Neural cell (in vitro differentiated cells): ENCODE measurements at regions not wholly inside any gene's neighbourhood (a gene's known extent, or its start where the extent isn't known, plus 50 kb on each side); places are given as distances from the start of the nearest gene placed in this dataset.

Experiments
- H2AFZ ChIP-seq: fragments of 200-600, 300-800 bp; sonication (generic), shearing (Covaris generic); 2 replicates; pipeline ENCODE4 v1.6.0; 2014; ENCODE audit warnings: low read depth, mild to moderate bottlenecking, antibody characterized with exemption, low read length, moderate library complexity
- H3F3A ChIP-seq: fragments of 200-600 bp; shearing (Covaris generic); 2 replicates; pipeline ENCODE4 v1.6.1; 2016; ENCODE audit warnings: mild to moderate bottlenecking, moderate library complexity, mixed read lengths, antibody characterized with exemption, low read length; ENCODE audit not compliant: insufficient read depth, poor library complexity, severe bottlenecking
- H3K27ac ChIP-seq: fragments of 200-600, 300-800 bp; sonication (generic), shearing (Covaris generic); 2 replicates; pipeline ENCODE4 v1.5.1; 2014; ENCODE audit warnings: mild to moderate bottlenecking, low read length, moderate library complexity
- H3K27me3 ChIP-seq: fragments of 300-800, 200-600 bp; sonication (generic), shearing (Covaris generic); 2 replicates; pipeline ENCODE4 v1.6.0; 2014; ENCODE audit warnings: mild to moderate bottlenecking, low read depth, low read length, moderate library complexity; ENCODE audit not compliant: insufficient read depth
- H3K36me3 ChIP-seq: fragments of 300-800, 200-600 bp; sonication (generic), shearing (Covaris generic); 2 replicates; pipeline ENCODE4 v1.5.1; 2014; ENCODE audit warnings: mild to moderate bottlenecking, antibody characterized with exemption, low read length, moderate library complexity; ENCODE audit not compliant: insufficient read depth
- H3K4me2 ChIP-seq: fragments of 300-800, 200-600 bp; sonication (generic), shearing (Covaris generic); 2 replicates; pipeline ENCODE4 v1.6.0; 2014; ENCODE audit warnings: mild to moderate bottlenecking, low read length
- H3K4me3 ChIP-seq: fragments of 300-800, 200-600 bp; sonication (generic), shearing (Covaris generic); 2 replicates; pipeline ENCODE4 v1.5.1; 2014; ENCODE audit warnings: mild to moderate bottlenecking, low read length, moderate library complexity
- H3K79me2 ChIP-seq: fragments of 200-600 bp; shearing (Covaris generic); replicated peaks from 2 replicates; pipeline ENCODE4 v1.6.0; 2014; ENCODE audit warnings: mild to moderate bottlenecking, low read length, moderate library complexity; ENCODE audit not compliant: insufficient read depth
- H3K9ac ChIP-seq: fragments of 300-800, 200-600 bp; sonication (generic), shearing (Covaris generic); 2 replicates; pipeline ENCODE4 v1.6.1; 2016; ENCODE audit warnings: mild to moderate bottlenecking, low read length, mixed read lengths
- H3K9me2 ChIP-seq: fragments of 200-600 bp; shearing (Covaris generic); 2 replicates; pipeline ENCODE4 v1.6.1; 2016; ENCODE audit warnings: mild to moderate bottlenecking, low read length, mixed read lengths; ENCODE audit not compliant: insufficient read depth
- H3K9me3 ChIP-seq: fragments of 200-600, 300-800 bp; sonication (generic), shearing (Covaris generic); 2 replicates; pipeline ENCODE4 v1.6.1; 2016; ENCODE audit warnings: mild to moderate bottlenecking, mixed run types, low read length, moderate library complexity, mixed read lengths
- H4K20me1 ChIP-seq: fragments of 200-600 bp; shearing (Covaris generic); 2 replicates; pipeline ENCODE4 v1.6.1; 2016; ENCODE audit warnings: mild to moderate bottlenecking, mixed run types; ENCODE audit not compliant: insufficient read depth
- EP300 ChIP-seq: fragments of 450-650 bp; conservative IDR thresholded peaks from 2 replicates; pipeline ENCODE4 v1.6.1; 2014; ENCODE audit warnings: antibody characterized with exemption, mild to moderate bottlenecking, moderate library complexity; ENCODE audit not compliant: poor library complexity, severe bottlenecking
- EZH2 ChIP-seq: fragments of 200-600, 300-800 bp; shearing (Covaris generic), sonication (generic); IDR thresholded peaks from 2 replicates; pipeline ENCODE4 v1.6.1; 2014; ENCODE audit warnings: antibody characterized with exemption, low read length, borderline replicate concordance, mild to moderate bottlenecking; ENCODE audit not compliant: insufficient read depth, poor library complexity, severe bottlenecking
- MXI1 ChIP-seq: fragments of 450-650 bp; conservative IDR thresholded peaks from 2 replicates; pipeline ENCODE4 v1.6.1; 2014; ENCODE audit warnings: antibody characterized with exemption, mild to moderate bottlenecking; ENCODE audit not compliant: poor library complexity, severe bottlenecking
- POLR2AphosphoS5 ChIP-seq: IDR thresholded peaks from 2 replicates; pipeline ENCODE4 v1.6.1; 2012
- RAD21 ChIP-seq: fragments of 450-650 bp; conservative IDR thresholded peaks from 2 replicates; pipeline ENCODE4 v1.6.1; 2014; ENCODE audit warnings: antibody characterized with exemption, mild to moderate bottlenecking, moderate library complexity
- SMC3 ChIP-seq: fragments of 450-650 bp; conservative IDR thresholded peaks from 2 replicates; pipeline ENCODE4 v1.6.1; 2014; ENCODE audit warnings: antibody characterized with exemption, mild to moderate bottlenecking, moderate library complexity; ENCODE audit not compliant: poor library complexity
- TAF1 ChIP-seq: IDR thresholded peaks from 2 replicates; pipeline ENCODE4 v1.6.1; 2012; ENCODE audit warnings: low read depth
- TF ChIP-seq, protein P1 (sequence below): IDR thresholded peaks from 2 replicates; pipeline ENCODE4 v1.6.1; 2012; ENCODE audit warnings: borderline replicate concordance
- TF ChIP-seq, protein P2 (sequence below): fragments of 450-650 bp; IDR thresholded peaks from 2 replicates; pipeline ENCODE4 v1.5.1; 2014; ENCODE audit warnings: antibody characterized with exemption, mild to moderate bottlenecking, moderate library complexity; ENCODE audit not compliant: poor library complexity, severe bottlenecking

DNA sequence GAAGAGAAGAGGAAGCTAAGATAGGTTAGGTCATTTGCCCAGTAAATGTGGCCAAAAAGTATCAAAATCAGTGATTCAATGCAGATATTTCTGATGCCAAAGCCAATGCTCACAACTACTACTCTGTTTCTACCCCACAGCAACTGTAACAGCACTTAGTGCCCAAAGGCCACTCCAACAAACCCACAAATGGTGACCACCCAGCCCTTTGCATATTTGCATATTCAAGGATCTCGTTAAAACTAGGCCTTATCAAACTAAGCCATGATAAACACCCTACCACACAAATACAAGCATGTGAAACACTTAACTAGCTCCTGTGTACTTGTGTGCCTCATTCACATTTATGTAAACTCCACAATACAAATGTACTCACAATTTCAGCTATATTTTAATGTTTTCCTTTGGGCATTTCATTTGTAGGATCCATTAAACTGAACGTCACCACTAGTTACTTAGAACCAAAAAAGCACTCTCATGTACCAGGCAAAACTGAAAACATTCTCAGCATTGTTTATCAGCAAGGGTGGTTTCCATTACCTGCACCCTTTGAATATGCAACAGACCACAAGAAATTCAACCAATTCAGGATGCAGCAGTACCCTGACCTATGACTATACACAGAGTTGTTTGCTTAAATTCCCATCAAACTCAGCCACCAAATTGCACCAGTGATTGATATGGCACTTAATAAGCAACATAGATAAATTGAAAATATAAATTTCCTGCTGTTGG is 111.2 kb upstream of the STT3B start:
- no peak for TF ChIP-seq EZH2
- TF ChIP-seq POLR2AphosphoS5, result no peak
- TF ChIP-seq, protein P1, sequence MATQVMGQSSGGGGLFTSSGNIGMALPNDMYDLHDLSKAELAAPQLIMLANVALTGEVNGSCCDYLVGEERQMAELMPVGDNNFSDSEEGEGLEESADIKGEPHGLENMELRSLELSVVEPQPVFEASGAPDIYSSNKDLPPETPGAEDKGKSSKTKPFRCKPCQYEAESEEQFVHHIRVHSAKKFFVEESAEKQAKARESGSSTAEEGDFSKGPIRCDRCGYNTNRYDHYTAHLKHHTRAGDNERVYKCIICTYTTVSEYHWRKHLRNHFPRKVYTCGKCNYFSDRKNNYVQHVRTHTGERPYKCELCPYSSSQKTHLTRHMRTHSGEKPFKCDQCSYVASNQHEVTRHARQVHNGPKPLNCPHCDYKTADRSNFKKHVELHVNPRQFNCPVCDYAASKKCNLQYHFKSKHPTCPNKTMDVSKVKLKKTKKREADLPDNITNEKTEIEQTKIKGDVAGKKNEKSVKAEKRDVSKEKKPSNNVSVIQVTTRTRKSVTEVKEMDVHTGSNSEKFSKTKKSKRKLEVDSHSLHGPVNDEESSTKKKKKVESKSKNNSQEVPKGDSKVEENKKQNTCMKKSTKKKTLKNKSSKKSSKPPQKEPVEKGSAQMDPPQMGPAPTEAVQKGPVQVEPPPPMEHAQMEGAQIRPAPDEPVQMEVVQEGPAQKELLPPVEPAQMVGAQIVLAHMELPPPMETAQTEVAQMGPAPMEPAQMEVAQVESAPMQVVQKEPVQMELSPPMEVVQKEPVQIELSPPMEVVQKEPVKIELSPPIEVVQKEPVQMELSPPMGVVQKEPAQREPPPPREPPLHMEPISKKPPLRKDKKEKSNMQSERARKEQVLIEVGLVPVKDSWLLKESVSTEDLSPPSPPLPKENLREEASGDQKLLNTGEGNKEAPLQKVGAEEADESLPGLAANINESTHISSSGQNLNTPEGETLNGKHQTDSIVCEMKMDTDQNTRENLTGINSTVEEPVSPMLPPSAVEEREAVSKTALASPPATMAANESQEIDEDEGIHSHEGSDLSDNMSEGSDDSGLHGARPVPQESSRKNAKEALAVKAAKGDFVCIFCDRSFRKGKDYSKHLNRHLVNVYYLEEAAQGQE, result no peak

DNA sequence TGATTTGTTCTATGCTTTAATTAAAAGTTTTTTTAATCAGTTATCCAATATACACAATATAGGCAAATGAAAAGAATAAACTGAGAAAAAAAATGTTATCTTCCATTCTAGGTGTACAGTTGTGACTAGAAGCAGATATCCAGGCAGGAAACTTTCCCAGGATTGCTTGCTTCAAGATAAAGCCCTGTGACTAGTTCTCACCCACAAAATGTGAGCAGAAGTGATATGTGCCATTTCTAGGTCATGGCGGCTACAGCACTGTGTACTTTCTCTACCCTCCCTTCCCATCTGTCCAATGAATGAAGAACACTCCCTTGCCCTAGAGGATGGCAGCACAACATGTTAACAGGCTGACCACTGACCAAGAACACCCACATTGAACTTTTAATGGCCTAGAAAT is 110.5 kb upstream of the STT3B start:
- Histone ChIP-seq H3K27ac (no peak overlapping the region), H4K20me1 (no peaks in the 10 kb centered on the region), H3K27me3 (no peaks in the 10 kb centered on the region), H2AFZ (no peak overlapping the region), H3F3A (no peaks in the 10 kb centered on the region), H3K9ac (no peak overlapping the region), H3K36me3 (no peaks in the 10 kb centered on the region), H3K79me2 (no peaks in the 10 kb centered on the region), H3K9me2 (no peaks in the 10 kb centered on the region), H3K4me3 (no peak overlapping the region), H3K4me2 (no peak overlapping the region), H3K9me3 (no peaks in the 10 kb centered on the region)
- no peak for TF ChIP-seq RAD21
- TF ChIP-seq EP300, result no peak
- TF ChIP-seq, protein P1, result no peak
- TF ChIP-seq POLR2AphosphoS5, result no peak
- TF ChIP-seq SMC3, result no peak
- TF ChIP-seq MXI1, result no peak
- TF ChIP-seq EZH2, result no peak
- TF ChIP-seq, protein P2, sequence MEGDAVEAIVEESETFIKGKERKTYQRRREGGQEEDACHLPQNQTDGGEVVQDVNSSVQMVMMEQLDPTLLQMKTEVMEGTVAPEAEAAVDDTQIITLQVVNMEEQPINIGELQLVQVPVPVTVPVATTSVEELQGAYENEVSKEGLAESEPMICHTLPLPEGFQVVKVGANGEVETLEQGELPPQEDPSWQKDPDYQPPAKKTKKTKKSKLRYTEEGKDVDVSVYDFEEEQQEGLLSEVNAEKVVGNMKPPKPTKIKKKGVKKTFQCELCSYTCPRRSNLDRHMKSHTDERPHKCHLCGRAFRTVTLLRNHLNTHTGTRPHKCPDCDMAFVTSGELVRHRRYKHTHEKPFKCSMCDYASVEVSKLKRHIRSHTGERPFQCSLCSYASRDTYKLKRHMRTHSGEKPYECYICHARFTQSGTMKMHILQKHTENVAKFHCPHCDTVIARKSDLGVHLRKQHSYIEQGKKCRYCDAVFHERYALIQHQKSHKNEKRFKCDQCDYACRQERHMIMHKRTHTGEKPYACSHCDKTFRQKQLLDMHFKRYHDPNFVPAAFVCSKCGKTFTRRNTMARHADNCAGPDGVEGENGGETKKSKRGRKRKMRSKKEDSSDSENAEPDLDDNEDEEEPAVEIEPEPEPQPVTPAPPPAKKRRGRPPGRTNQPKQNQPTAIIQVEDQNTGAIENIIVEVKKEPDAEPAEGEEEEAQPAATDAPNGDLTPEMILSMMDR, result no peak
- no peak for TF ChIP-seq TAF1

More for the DNA sequence above, 111.2 kb upstream of the STT3B start:
- no peaks in the 10 kb centered on the region for H3K27me3 ChIP-seq
- H2AFZ ChIP-seq, result no peak overlapping the region
- no peaks in the 10 kb centered on the region for H4K20me1 ChIP-seq
- no peak overlapping the region for H3K9ac ChIP-seq
- no peaks in the 10 kb centered on the region for H3K79me2 ChIP-seq
- no peaks in the 10 kb centered on the region for H3F3A ChIP-seq
- no peak overlapping the region for H3K27ac ChIP-seq
- no peaks in the 10 kb centered on the region for H3K9me2 ChIP-seq
- no peak overlapping the region for H3K4me2 ChIP-seq
- no peaks in the 10 kb centered on the region for H3K9me3 ChIP-seq
- no peak overlapping the region for H3K4me3 ChIP-seq
- no peaks in the 10 kb centered on the region for H3K36me3 ChIP-seq
